GM19438 (cell line): ENCODE measurements at regions not wholly inside any gene's neighbourhood (a gene's known extent, or its start where the extent isn't known, plus 50 kb on each side); places are given as distances from the start of the nearest gene placed in this dataset.
"Not testable (repeated sequence)": the region's sequence is repeated elsewhere in the genome, so short reads cannot be mapped to it uniquely, and the experiment has no call there.

Experiments used
- ATAC-seq: cut with Tn5 transposase; IDR thresholded peaks from one replicate; pipeline ENCODE4 v1.9.1; 2021; ENCODE audit warnings: low read depth; ENCODE audit not compliant: unreplicated experiment

DNA sequence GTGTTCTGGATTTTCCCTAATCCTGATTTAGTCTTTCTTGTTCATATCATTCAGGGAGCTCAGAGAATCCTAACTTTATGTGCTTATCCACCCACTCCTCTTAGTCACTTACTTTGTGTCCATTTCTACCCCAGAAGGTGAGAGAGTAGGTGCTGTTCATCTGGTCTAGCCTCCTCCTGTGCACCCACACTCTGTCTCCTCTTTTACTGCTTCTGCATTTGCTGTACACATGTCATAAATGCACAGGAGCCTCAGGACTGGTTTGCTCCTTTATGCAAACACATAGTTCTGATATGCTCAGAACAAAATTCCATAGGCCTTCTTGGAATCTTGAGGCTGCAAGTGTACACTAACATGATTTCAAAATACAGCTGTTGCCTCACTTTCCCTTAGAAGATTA lies 1014.7 kb downstream of the PRIM2 start:
- ATAC-seq: not testable (repeated sequence)

DNA sequence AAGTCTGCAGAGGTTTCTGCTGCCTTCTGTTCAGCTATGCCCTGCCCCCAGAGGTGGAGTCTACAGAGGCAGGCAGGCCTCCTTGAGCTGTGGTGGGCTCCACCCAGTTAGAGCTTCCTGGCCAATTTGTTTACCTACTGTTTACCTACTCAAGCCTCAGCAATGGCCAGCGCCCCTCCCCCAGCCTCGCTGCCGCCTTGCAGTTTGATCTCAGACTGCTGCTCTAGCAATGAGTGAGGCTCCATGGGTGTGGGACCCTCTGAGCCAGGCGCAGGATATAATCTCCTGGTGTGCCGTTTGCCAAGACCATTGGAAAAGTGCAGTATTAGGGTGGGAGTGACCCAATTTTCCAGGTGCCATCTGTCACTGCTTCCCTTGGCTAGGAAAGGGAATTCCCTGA lies 1024.9 kb downstream of the PRIM2 start:
- not testable (repeated sequence) for ATAC-seq

GRCh38 chr6:58347534-58347933 lies 1030.1 kb downstream of the PRIM2 start:
- not testable (repeated sequence) for ATAC-seq

DNA sequence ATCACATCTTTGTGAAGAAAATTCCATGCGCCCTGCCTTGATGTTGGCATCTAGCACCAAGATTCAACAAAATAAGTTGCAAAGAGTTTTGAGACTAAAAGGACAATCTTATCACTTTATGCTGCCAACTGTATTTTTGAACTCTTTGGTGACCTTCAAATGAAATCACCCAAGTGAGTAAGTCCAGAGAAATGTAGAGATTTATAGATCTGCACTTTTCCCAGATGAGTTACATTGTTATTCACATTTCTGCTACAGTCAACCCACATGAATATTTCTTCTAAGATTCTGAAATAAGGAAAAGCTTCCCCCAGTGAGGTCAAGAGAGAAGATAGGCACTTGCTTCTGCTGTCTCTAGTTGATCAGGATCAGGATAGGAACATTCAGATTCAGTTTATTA lies 1034.2 kb downstream of the PRIM2 start:
- ATAC-seq: not testable (repeated sequence)

- ATAC-seq: not testable (repeated sequence)
Observed at GRCh38 chr6:58358452-58358851, 1041.0 kb downstream of the PRIM2 start.

DNA sequence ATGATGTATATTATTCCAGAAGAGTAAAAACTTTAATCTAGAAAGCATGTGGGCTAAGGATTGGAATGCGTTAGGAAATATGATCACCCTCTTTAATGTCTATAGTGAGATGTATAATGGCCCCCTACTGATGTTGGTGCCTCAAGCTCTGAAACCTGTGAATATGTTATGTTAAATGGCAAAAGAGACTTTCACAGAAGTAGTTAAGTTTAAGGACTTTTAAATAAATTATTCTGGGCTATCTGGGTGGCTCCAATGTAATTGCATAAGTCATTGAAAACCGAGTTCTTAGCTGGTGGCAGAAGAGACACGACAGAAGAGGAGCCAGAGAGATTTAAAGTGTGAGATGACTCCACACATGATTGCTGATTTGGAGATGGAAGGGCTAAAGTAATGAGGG lies 1048.4 kb downstream of the PRIM2 start:
- ATAC-seq: not testable (repeated sequence)

DNA sequence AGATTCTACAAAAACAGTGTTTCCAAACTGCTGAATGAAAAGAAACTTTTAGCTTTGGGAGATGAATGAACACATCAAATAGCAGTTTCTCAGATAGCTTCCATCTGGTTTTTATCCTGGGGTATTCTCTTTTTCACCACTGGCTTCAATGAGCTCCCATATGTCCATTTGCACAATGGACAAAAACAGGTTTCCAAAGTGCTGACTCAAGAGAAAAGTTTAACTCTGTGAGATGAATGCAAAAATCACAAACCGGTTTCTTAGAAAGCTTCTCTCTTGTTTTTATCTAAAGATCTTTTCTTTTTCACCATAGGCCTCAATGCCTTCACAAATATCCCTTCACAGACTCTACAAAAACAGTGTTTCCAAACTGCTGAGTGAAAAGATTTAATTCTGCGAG lies 1089.2 kb downstream of the PRIM2 start:
- not testable (repeated sequence) for ATAC-seq

DNA sequence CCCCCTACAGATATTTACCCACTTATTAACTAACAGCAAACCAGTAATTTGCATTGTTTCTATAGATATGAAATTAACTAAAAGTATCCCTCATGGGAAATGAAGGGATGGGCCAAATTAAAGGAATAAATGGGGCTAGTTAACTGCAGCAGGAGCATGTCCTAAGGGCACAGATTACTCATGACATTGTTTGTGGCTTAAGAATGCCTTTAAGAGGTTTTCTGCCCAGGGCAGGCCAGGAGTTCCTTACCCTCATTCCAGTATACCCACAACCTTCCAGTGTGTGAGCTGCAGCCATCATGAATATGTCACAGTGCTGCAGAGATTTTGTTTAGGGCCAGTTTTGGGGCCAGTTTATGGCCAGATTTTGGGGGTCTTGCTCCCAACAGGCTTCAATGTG lies 1101.9 kb downstream of the PRIM2 start:
- ATAC-seq: no peak
